ENCODE measurements at regions not wholly inside any gene's neighbourhood (a gene's known extent, or its start where the extent isn't known, plus 50 kb on each side); places are given as distances from the start of the nearest gene placed in this dataset.

GRCh38 chr1:18535391-18536210 is 54.9 kb downstream of the KLHDC7A start:
- no peak for DNase-seq (ENCODE audit: low read depth in 2 of 3, low spot score in 1 of 3)

GRCh38 chr1:18536356-18536755 is 55.6 kb downstream of the KLHDC7A start:
- no peak for DNase-seq (ENCODE audit: low read depth in 2 of 3, low spot score in 1 of 3)

GRCh38 chr1:18536915-18537314 is 56.2 kb downstream of the KLHDC7A start:
- DNase-seq (ENCODE audit: low read depth in 2 of 3, low spot score in 1 of 3), result no peak

GRCh38 chr1:18537386-18538306 is 56.9 kb downstream of the KLHDC7A start:
- DNase-seq (ENCODE audit: low read depth in 2 of 3, low spot score in 1 of 3), result no peak

GRCh38 chr1:18539171-18539570 is 58.4 kb downstream of the KLHDC7A start:
- DNase-seq (ENCODE audit: low read depth in 2 of 3, low spot score in 1 of 3), result no peak

- DNase-seq (ENCODE audit: low read depth in 2 of 3, low spot score in 1 of 3), result no peak
These were observed 59.5 kb downstream of the KLHDC7A start for GRCh38 chr1:18540136-18540765.

- DNase-seq (ENCODE audit: low read depth in 2 of 3, low spot score in 1 of 3), result no peak
These were observed 60.5 kb downstream of the KLHDC7A start for GRCh38 chr1:18541046-18541795.

- no peak for DNase-seq (ENCODE audit: low read depth in 2 of 3, low spot score in 1 of 3)
These were observed 61.6 kb downstream of the KLHDC7A start for GRCh38 chr1:18542351-18542750.

- DNase-seq (ENCODE audit: low read depth in 2 of 3, low spot score in 1 of 3), result no peak
These were observed 65.3 kb downstream of the KLHDC7A start for GRCh38 chr1:18546026-18546425.

- no peak for DNase-seq (ENCODE audit: low read depth in 2 of 3, low spot score in 1 of 3)
These were observed 66.7 kb downstream of the KLHDC7A start for GRCh38 chr1:18547460-18547859.

- DNase-seq (ENCODE audit: low read depth in 2 of 3, low spot score in 1 of 3), result no peak
These were observed 67.9 kb downstream of the KLHDC7A start for GRCh38 chr1:18548643-18549042.

- DNase-seq (ENCODE audit: low read depth in 2 of 3, low spot score in 1 of 3), result no peak
These were observed 68.4 kb downstream of the KLHDC7A start for GRCh38 chr1:18549106-18549505.

- no peak for DNase-seq (ENCODE audit: low read depth in 2 of 3, low spot score in 1 of 3)
These were observed 69.2 kb downstream of the KLHDC7A start for GRCh38 chr1:18549906-18550305.

GRCh38 chr1:18552631-18553030 is 71.9 kb downstream of the KLHDC7A start:
- DNase-seq (ENCODE audit: low read depth in 2 of 3, low spot score in 1 of 3), result no peak

- DNase-seq (ENCODE audit: low read depth in 2 of 3, low spot score in 1 of 3), result no peak
These were observed 72.7 kb downstream of the KLHDC7A start for GRCh38 chr1:18553388-18553787.

GRCh38 chr1:18554099-18554498 is 73.4 kb downstream of the KLHDC7A start:
- no peak for DNase-seq (ENCODE audit: low read depth in 2 of 3, low spot score in 1 of 3)

- DNase-seq (ENCODE audit: low read depth in 2 of 3, low spot score in 1 of 3), result no peak
These were observed 73.9 kb downstream of the KLHDC7A start for GRCh38 chr1:18554597-18554996.

GRCh38 chr1:18555036-18555435 is 74.3 kb downstream of the KLHDC7A start:
- DNase-seq (ENCODE audit: low read depth in 2 of 3, low spot score in 1 of 3), result no peak

GRCh38 chr1:18556364-18556763 is 74.3 kb upstream of the PAX7 start:
- DNase-seq (ENCODE audit: low read depth in 2 of 3, low spot score in 1 of 3), result no peak

- DNase-seq (ENCODE audit: low read depth in 2 of 3, low spot score in 1 of 3), result peak in 2 of 3 donors; percentile 8 to 21
These were observed 72.8 kb upstream of the PAX7 start for GRCh38 chr1:18557621-18558465.
